ENCODE measurements at regions not wholly inside any gene's neighbourhood (a gene's known extent, or its start where the extent isn't known, plus 50 kb on each side); places are given as distances from the start of the nearest gene placed in this dataset.

DNA sequence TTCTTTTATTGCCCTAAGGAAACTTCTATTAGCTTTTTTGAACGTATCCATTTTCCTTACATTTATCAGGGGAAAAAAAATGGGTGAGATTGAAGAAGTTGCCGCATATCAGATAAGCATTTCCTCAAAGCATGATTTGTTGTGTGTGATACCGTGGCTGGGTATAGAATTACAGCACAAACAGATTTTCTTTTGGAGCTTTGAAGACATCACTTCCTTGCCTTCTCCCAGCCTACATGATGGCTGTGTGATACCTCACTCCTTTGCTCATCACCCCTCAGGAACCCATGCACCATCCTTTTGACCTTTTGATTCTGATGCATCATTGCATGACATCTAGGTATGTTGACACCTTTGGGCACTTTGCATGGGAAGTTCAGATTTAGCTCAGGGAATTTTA is 1155.3 kb downstream of the BRD1 start:
- TF ChIP-seq, protein P1, sequence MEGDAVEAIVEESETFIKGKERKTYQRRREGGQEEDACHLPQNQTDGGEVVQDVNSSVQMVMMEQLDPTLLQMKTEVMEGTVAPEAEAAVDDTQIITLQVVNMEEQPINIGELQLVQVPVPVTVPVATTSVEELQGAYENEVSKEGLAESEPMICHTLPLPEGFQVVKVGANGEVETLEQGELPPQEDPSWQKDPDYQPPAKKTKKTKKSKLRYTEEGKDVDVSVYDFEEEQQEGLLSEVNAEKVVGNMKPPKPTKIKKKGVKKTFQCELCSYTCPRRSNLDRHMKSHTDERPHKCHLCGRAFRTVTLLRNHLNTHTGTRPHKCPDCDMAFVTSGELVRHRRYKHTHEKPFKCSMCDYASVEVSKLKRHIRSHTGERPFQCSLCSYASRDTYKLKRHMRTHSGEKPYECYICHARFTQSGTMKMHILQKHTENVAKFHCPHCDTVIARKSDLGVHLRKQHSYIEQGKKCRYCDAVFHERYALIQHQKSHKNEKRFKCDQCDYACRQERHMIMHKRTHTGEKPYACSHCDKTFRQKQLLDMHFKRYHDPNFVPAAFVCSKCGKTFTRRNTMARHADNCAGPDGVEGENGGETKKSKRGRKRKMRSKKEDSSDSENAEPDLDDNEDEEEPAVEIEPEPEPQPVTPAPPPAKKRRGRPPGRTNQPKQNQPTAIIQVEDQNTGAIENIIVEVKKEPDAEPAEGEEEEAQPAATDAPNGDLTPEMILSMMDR (IDR thresholded peaks at IDR 0.05) = no peak
- TF ChIP-seq EZH2 (IDR thresholded peaks at IDR 0.05; ENCODE audit: borderline replicate concordance, insufficient read depth, low read depth, low read length, poor library complexity, severe bottlenecking) = no peak
